T-cell (primary cell): ENCODE measurements at regions not wholly inside any gene's neighbourhood (a gene's known extent, or its start where the extent isn't known, plus 50 kb on each side); places are given as distances from the start of the nearest gene placed in this dataset.

Experiments used
- ATAC-seq, 4 experiments: fragments of 200-7000 bp in 3 of 4; fragments of 150-1000 bp in 1 of 4; cut with Tn5 transposase; replicated peaks in 1 of 4; 1 replicate in 3 of 4; 2 replicates in 1 of 4; pipeline ENCODE4 v1.10.0; 2021; ENCODE audit warnings: moderate library complexity in 3 of 4, mild to moderate bottlenecking in 2 of 4, moderate number of reproducible peaks in 1 of 4
- CTCF ChIA-PET, 2 donors: fragments of 300-600 bp; sonication (Branson Sonifier 250); formaldehyde crosslinking; loops; one replicate each; lab custom pipeline; 2022; ENCODE audit warnings: antibody characterized with exemption in 2 of 2; lab: Charles Lee
- POLR2A ChIA-PET, 2 donors: fragments of 300-600 bp; sonication (Branson Sonifier 250); formaldehyde crosslinking; loops; one replicate each; lab custom pipeline; 2022; ENCODE audit warnings: antibody characterized with exemption in 2 of 2; lab: Charles Lee
- DNase-seq, 35 experiments: peaks; one replicate each; pipeline versions ENCODE4 v3.0.0 to v3.0.0-alpha.2; 2013 to 2023
- H3K27ac ChIP-seq: one replicate; pipeline ENCODE4 v1.5.1; 2013; ENCODE audit warnings: low read length
- H3K27me3 ChIP-seq, 2 experiments: replicated peaks in 1 of 2; 1 replicate in 1 of 2; 2 replicates in 1 of 2; pipeline versions ENCODE4 v1.6.1 to v1.7.0; 2013; ENCODE audit warnings: low read length in 1 of 2, mixed read lengths in 1 of 2; ENCODE audit not compliant: control insufficient read depth in 2 of 2, insufficient read depth in 2 of 2; ENCODE audit errors: extremely low read depth in 1 of 2
- H3K36me3 ChIP-seq, 2 donors: 1 replicate in 1 of 2; 2 replicates in 1 of 2; pipeline versions ENCODE4 v1.6.1 to v1.7.0; 2013; ENCODE audit warnings: low read length in 1 of 2; ENCODE audit not compliant: control insufficient read depth in 2 of 2, insufficient read depth in 1 of 2; ENCODE audit errors: extremely low read depth in 1 of 2
- H3K4me1 ChIP-seq, 2 experiments: 1 replicate in 1 of 2; 2 replicates in 1 of 2; pipeline versions ENCODE4 v1.6.1 to v1.7.0; 2013; ENCODE audit warnings: low read length in 2 of 2, mixed read lengths in 1 of 2; ENCODE audit not compliant: insufficient read depth in 2 of 2, control insufficient read depth in 1 of 2; ENCODE audit errors: extremely low read depth in 1 of 2
- H3K4me3 ChIP-seq, 2 donors: 1 replicate in 1 of 2; 2 replicates in 1 of 2; pipeline versions ENCODE4 v1.5.1 to v1.7.0; 2013; ENCODE audit warnings: mild to moderate bottlenecking in 2 of 2, low read length in 1 of 2, moderate library complexity in 1 of 2; ENCODE audit not compliant: control insufficient read depth in 1 of 2; ENCODE audit errors: extremely low read depth in 1 of 2
- H3K9me3 ChIP-seq: 2 replicates; pipeline ENCODE4 v1.7.0; 2013
- H3K27ac Mint-ChIP-seq, 2 donors: one replicate each; pipeline ENCODE4 v1.8.0; 2020 to 2021; ENCODE audit warnings: mild to moderate bottlenecking in 2 of 2, mixed read lengths in 2 of 2
- H3K27me3 Mint-ChIP-seq, 2 donors: one replicate each; pipeline ENCODE4 v1.8.0; 2021 to 2022; ENCODE audit warnings: mixed read lengths in 2 of 2
- H3K36me3 Mint-ChIP-seq: one replicate; pipeline ENCODE4 v1.8.0; 2021; ENCODE audit warnings: mixed read lengths
- H3K4me1 Mint-ChIP-seq, 3 donors: one replicate each; pipeline ENCODE4 v1.8.0; 2020 to 2022; ENCODE audit warnings: mixed read lengths in 3 of 3, mild to moderate bottlenecking in 1 of 3
- H3K4me3 Mint-ChIP-seq, 3 donors: one replicate each; pipeline ENCODE4 v1.8.0; 2020 to 2022; ENCODE audit warnings: mild to moderate bottlenecking in 3 of 3, mixed read lengths in 3 of 3, moderate library complexity in 3 of 3
- H3K9me3 Mint-ChIP-seq, 3 donors: one replicate each; pipeline ENCODE4 v1.8.0; 2020 to 2022; ENCODE audit warnings: mixed read lengths in 3 of 3
- WGBS: methylation state at CpG from one replicate; pipeline ENCODE4 v1.1.5; 2013; ENCODE audit warnings: missing lambda C conversion rate; ENCODE audit not compliant: insufficient coverage; 5-methylcytosine and 5-hydroxymethylcytosine counted together

DNA sequence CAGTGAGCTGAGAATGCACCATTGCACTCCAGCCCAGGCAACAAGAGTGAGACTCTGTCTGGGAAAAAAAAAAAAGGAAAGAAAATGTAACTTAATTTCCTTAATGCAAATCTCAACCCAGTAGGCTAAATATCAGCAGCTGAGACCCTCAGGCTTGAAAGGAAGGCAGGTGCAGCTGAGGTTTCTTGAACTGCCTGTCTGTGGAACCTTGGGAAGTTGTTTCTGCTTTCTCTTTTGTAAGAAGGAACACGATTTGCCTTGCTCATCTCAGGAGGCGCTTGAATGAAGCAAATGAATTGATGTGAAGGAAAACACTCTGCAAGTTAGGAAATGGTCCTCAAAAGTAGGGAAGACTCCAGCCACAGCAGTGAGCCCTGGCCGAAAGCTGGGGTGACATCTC lies 143.3 kb downstream of the IRX1 start:
- no peak overlapping the region for H3K4me3 Mint-ChIP-seq
- Histone ChIP-seq H3K27me3 (no peaks in the 10 kb centered on the region), H3K4me1 (no peaks in the 10 kb centered on the region), H3K4me3 (no peak overlapping the region), H3K36me3 (no peaks in the 10 kb centered on the region), H3K9me3 (no peaks in the 10 kb centered on the region), H3K27ac (no peak overlapping the region)
- no peaks in the 10 kb centered on the region for H3K36me3 Mint-ChIP-seq
- peaks cover 0 to 12% (median 0%) of the 10 kb centered on the region in 3 donors for H3K9me3 Mint-ChIP-seq
- no peaks in the 10 kb centered on the region for H3K27me3 Mint-ChIP-seq
- ChIA-PET POLR2A (interaction anchor here in 1 of 2 donors (0.7 kb wide), 1 partner anchor 9 kb away, joined by 4 read pairs; no protein-coding TSS in a partner anchor), CTCF (no interaction called here)
- 75% methylated on average over 1 of the region's 3 CpGs for WGBS
- ATAC-seq, result no peak
- no peaks in the 10 kb centered on the region for H3K4me1 Mint-ChIP-seq
- no peak for DNase-seq
- no peak overlapping the region for H3K27ac Mint-ChIP-seq

DNA sequence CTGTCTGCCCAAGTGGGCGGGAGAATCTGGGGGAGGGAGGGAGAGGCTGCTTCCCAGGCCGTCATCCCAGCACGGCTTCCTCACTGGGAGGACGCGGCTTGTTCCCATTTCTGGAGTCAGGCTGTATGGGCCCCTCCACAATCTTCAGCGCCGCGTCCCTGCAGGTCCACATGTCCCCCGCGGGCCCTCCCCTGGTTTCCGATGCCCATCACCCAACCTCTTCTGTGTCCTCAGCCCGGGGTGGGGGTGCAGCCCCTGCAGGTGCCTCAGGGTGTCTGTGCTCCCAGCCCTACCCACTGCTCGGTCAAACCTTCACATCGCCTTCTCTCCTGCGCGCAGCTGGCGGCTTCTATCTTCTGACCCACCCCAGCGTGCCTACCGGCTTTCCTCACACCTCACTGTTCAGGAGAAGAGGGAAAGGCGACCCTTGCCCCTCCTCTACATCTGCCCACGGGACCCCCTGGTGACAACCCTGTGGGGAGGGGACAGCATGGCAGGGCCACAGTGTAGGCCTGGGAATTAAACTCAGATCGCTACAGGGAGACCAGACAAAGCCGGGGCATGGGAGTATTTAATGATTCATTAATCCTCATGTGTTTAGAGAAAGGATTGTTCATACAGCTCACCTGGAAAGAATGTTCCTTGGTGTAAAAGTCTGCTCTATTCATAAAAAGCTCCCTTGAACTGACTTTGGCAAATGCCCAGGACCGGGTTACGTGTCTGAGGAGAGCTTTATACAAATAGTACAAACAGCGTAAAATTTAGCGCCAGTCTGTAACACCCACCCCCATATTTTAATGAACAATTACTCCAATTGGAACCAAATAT lies 145.1 kb downstream of the IRX1 start:
- Mint-ChIP-seq H3K4me1 (no peaks in the 10 kb centered on the region), H3K36me3 (no peaks in the 10 kb centered on the region), H3K27ac (no peak overlapping the region), H3K9me3 (peaks cover 0 to 12% (median 0%) of the 10 kb centered on the region in 3 donors), H3K4me3 (no peak overlapping the region), H3K27me3 (no peaks in the 10 kb centered on the region)
- H3K27me3 ChIP-seq, result no peaks in the 10 kb centered on the region
- H3K27ac ChIP-seq, result no peak overlapping the region
- H3K4me3 ChIP-seq, result no peak overlapping the region
- ChIA-PET POLR2A (no interaction called here), CTCF (interaction anchor here in 1 of 2 donors (0.6 kb wide), 1 partner anchor 33 kb away, joined by 3 read pairs; no protein-coding TSS in a partner anchor)
- no peaks in the 10 kb centered on the region for H3K9me3 ChIP-seq
- H3K4me1 ChIP-seq, result no peaks in the 10 kb centered on the region
- ATAC-seq (no peak), DNase-seq (no peak)
- no peaks in the 10 kb centered on the region for H3K36me3 ChIP-seq
- 87% methylated on average over 13 of the region's 27 CpGs for WGBS

DNA sequence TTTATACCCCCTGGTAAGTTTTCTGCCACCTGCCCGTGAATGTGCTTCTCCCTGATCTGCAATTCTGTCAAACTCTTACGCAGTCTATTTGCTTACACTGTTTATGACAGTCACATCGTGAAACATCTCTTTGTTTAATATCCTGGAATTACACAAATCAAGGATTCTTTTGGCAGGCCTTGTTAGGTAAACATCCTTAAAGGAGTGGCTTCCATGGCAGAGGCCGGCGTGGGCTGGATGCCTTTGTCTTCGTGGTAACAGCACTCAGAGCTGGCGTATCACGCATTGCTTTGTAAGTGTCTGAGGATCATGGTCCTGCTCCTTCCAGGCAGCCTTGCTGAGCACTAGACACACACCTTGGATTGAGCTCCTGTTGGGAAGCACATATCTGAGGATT lies 145.7 kb downstream of the IRX1 start:
- WGBS, result 74% methylated on average over 8 of the region's 8 CpGs
- CTCF ChIA-PET, result interaction anchor here in 1 of 2 donors (0.6 kb wide), 1 partner anchor 32 kb away, joined by 3 read pairs; no protein-coding TSS in a partner anchor
- H3K27ac ChIP-seq, result no peak overlapping the region
- H3K9me3 ChIP-seq, result no peaks in the 10 kb centered on the region
- H3K4me3 ChIP-seq, result no peak overlapping the region
- no peaks in the 10 kb centered on the region for H3K27me3 ChIP-seq
- Mint-ChIP-seq H3K4me3 (no peak overlapping the region), H3K27ac (no peak overlapping the region), H3K9me3 (peaks cover under 1 to 12% (median 1%) of the 10 kb centered on the region in 3 donors), H3K36me3 (no peaks in the 10 kb centered on the region), H3K27me3 (no peaks in the 10 kb centered on the region), H3K4me1 (no peaks in the 10 kb centered on the region)
- DNase-seq, result no peak
- H3K4me1 ChIP-seq, result no peaks in the 10 kb centered on the region
- POLR2A ChIA-PET, result no interaction called here
- no peak for ATAC-seq
- no peaks in the 10 kb centered on the region for H3K36me3 ChIP-seq

DNA sequence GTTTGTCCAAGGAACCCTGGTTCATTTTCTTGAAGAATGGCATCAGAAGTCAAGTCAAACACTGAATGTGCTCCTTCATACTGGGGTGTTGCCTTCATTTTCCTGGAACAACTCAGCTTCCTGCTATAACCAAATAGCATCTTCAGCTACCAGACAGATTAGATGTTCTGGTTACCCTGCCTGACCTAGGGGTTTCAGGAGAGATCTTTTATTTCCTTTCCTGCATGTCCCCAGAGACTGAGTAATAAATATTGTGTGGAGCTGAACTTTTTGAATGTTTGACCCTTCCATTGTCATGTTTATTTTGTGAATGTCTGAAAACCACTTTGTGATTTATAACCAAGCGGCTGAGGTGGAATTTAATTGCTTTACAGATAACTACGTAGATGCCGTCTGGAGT lies 147.1 kb downstream of the IRX1 start:
- Histone ChIP-seq H3K9me3 (no peaks in the 10 kb centered on the region), H3K4me3 (no peak overlapping the region), H3K36me3 (no peaks in the 10 kb centered on the region), H3K27me3 (no peaks in the 10 kb centered on the region), H3K27ac (no peak overlapping the region), H3K4me1 (no peaks in the 10 kb centered on the region)
- no peaks in the 10 kb centered on the region for H3K27me3 Mint-ChIP-seq
- no peak for ATAC-seq
- H3K27ac Mint-ChIP-seq, result no peak overlapping the region
- H3K4me1 Mint-ChIP-seq, result no peaks in the 10 kb centered on the region
- peaks cover 6 to 12% (median 7%) of the 10 kb centered on the region in 3 donors for H3K9me3 Mint-ChIP-seq
- DNase-seq, result no peak
- WGBS, result 91% methylated on average over 3 of the region's 3 CpGs
- ChIA-PET CTCF (no interaction called here), POLR2A (no interaction called here)
- no peaks in the 10 kb centered on the region for H3K36me3 Mint-ChIP-seq
- no peak overlapping the region for H3K4me3 Mint-ChIP-seq

DNA sequence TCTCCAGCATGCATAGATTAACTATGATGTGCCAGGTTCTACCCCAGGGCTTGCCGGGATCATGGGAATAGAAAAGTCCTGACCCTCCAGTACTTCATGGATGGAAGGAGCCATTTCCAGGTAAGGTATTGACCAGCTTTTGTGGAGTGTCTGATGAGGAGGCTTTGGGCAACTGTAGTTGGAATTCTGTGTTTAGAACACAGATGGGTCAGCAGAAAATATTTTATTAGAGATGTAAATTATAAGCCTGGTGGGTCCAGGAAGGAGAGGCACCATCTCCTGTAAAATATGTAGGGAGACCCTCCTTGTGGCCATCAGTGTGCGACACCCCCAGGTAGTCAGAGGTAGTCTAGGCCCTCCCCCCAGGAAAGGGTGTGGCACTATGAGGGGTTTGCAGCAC lies 156.2 kb downstream of the IRX1 start:
- Mint-ChIP-seq H3K9me3 (peaks cover 0 to 13% (median 2%) of the 10 kb centered on the region in 3 donors), H3K27me3 (no peaks in the 10 kb centered on the region), H3K27ac (no peak overlapping the region), H3K4me3 (no peak overlapping the region), H3K36me3 (no peaks in the 10 kb centered on the region), H3K4me1 (no peaks in the 10 kb centered on the region)
- no CpG with 5 or more reads among the region's 2 CpGs for WGBS
- Histone ChIP-seq H3K36me3 (no peaks in the 10 kb centered on the region), H3K27ac (no peak overlapping the region), H3K9me3 (no peaks in the 10 kb centered on the region), H3K27me3 (no peaks in the 10 kb centered on the region), H3K4me1 (no peaks in the 10 kb centered on the region), H3K4me3 (no peak overlapping the region)
- CTCF ChIA-PET, result no interaction called here
- DNase-seq (no peak), ATAC-seq (no peak)
- POLR2A ChIA-PET, result no interaction called here

DNA sequence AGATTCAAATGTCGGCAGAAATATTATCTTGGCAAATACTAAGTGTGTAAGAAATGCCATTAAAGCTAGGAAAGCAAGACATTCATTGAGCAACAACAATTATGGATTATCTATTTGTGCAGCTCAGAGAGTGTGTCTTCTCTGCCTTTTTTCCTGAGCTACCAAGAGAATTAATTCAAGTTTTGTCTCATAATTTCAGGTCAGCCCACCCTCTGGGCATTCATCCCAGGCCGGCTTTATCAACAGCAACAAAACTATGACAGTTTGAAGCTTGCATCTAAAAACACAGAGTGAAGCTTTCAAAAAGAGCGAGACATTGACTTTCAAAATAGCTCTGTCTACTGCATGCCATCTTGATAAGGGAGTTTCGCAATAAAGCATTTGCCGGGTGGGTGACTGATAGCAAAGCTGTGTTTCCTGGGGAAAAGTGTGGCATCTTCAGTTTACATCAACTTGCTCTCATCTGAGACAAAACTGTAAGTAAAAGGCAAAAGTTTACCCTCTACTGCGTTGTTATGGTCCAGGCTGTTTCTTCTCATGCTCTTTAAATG lies 182.4 kb downstream of the IRX1 start:
- WGBS, result 53% methylated on average over 3 of the region's 6 CpGs
- DNase-seq (no peak), ATAC-seq (no peak)
- Mint-ChIP-seq H3K27ac (no peak overlapping the region), H3K4me1 (no peaks in the 10 kb centered on the region), H3K9me3 (peaks cover 3 to 9% (median 4%) of the 10 kb centered on the region in 3 donors), H3K4me3 (no peak overlapping the region), H3K27me3 (no peaks in the 10 kb centered on the region), H3K36me3 (no peaks in the 10 kb centered on the region)
- ChIA-PET CTCF (no interaction called here), POLR2A (no interaction called here)
- Histone ChIP-seq H3K4me3 (no peak overlapping the region), H3K9me3 (no peaks in the 10 kb centered on the region), H3K36me3 (no peaks in the 10 kb centered on the region), H3K27ac (no peak overlapping the region), H3K4me1 (no peaks in the 10 kb centered on the region), H3K27me3 (no peaks in the 10 kb centered on the region)
